ENCODE measurements at regions not wholly inside any gene's neighbourhood (a gene's known extent, or its start where the extent isn't known, plus 50 kb on each side); places are given as distances from the start of the nearest gene placed in this dataset.

GRCh38 chr5:38166832-38167231 is 91.5 kb upstream of the EGFLAM start:
- RAD21 ChIA-PET (ENCODE audit: low non-redundant PET in 1 of 2, low total read pairs in 2 of 2, uncharacterized antibody in 2 of 2, unreplicated experiment in 2 of 2) = no interaction called here

More at GRCh38 chr5:38166832-38167231, 91.5 kb upstream of the EGFLAM start:
- Histone ChIP-seq H3K9me3 (ENCODE audit: control insufficient read depth in 1 of 2, insufficient read depth in 1 of 2, low read depth in 1 of 2, low read length in 2 of 2) (no peaks in the 10 kb centered on the region), H3K4me2 (ENCODE audit: low read length) (no peak overlapping the region), H3K4me1 (ENCODE audit: control insufficient read depth in 1 of 2, insufficient read depth in 2 of 2, low read length in 2 of 2) (no peaks in the 10 kb centered on the region), H4K20me1 (ENCODE audit: insufficient read depth) (no peaks in the 10 kb centered on the region), H2AFZ (ENCODE audit: low read depth, low read length, poor library complexity, severe bottlenecking) (no peak overlapping the region), H3K4me3 (replicated peaks in 1 of 2; ENCODE audit: low read depth in 1 of 2, low read length in 2 of 2) (no peak overlapping the region), H3K36me3 (ENCODE audit: control insufficient read depth in 1 of 2, insufficient read depth in 2 of 2, low read length in 2 of 2) (no peaks in the 10 kb centered on the region), H3K27me3 (ENCODE audit: insufficient read depth, low read length) (peaks cover 28% of the 10 kb centered on the region), H3K79me2 (ENCODE audit: insufficient read depth, low read length) (no peaks in the 10 kb centered on the region), H3K9me2 (ENCODE audit: insufficient read depth) (no peaks in the 10 kb centered on the region), H3K27ac (ENCODE audit: low read depth, low read length) (no peak overlapping the region), H3K9ac (ENCODE audit: low read length) (no peak overlapping the region)
- ChIA-PET CTCF (no interaction called here), POLR2A (no interaction called here)
- no peak for DNase-seq (ENCODE audit: low read depth, low spot score)
- no TSS peak for BruUV-seq (replicated peaks)
- no peak for ATAC-seq
- intact Hi-C loops (cut with micrococcal nuclease) = no loop called here
- TF ChIP-seq EGR1 (IDR thresholded peaks at IDR 0.05; ENCODE audit: low read depth) (no peak), EZH2phosphoT487 (IDR thresholded peaks at IDR 0.05; ENCODE audit: borderline replicate concordance) (no peak), ZFX (IDR thresholded peaks at IDR 0.05) (no peak), REST (IDR thresholded peaks at IDR 0.05; ENCODE audit: low read depth) (no peak), TCF7L2 (IDR thresholded peaks at IDR 0.05; ENCODE audit: borderline replicate concordance, extremely low read depth, insufficient read depth, insufficient read length) (no peak), ELF1 (IDR thresholded peaks at IDR 0.05; ENCODE audit: borderline replicate concordance, low read depth) (no peak), POLR2AphosphoS5 (IDR thresholded peaks at IDR 0.05; ENCODE audit: low read depth, low read length) (no peak), POLR2A (IDR thresholded peaks at IDR 0.05; ENCODE audit: borderline replicate concordance, extremely low read depth, insufficient read depth, insufficient read length) (no peak)
- TF ChIP-seq, protein P1, sequence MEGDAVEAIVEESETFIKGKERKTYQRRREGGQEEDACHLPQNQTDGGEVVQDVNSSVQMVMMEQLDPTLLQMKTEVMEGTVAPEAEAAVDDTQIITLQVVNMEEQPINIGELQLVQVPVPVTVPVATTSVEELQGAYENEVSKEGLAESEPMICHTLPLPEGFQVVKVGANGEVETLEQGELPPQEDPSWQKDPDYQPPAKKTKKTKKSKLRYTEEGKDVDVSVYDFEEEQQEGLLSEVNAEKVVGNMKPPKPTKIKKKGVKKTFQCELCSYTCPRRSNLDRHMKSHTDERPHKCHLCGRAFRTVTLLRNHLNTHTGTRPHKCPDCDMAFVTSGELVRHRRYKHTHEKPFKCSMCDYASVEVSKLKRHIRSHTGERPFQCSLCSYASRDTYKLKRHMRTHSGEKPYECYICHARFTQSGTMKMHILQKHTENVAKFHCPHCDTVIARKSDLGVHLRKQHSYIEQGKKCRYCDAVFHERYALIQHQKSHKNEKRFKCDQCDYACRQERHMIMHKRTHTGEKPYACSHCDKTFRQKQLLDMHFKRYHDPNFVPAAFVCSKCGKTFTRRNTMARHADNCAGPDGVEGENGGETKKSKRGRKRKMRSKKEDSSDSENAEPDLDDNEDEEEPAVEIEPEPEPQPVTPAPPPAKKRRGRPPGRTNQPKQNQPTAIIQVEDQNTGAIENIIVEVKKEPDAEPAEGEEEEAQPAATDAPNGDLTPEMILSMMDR (IDR thresholded peaks at IDR 0.05 in 2 of 3, conservative IDR thresholded peaks at IDR 0.05 in 1 of 3; ENCODE audit: borderline replicate concordance in 1 of 3, insufficient read depth in 1 of 3, low read depth in 2 of 3, low read length in 2 of 3) = no peak
